Ovary (tissue), 7 donors: ENCODE measurements at regions not wholly inside any gene's neighbourhood (a gene's known extent, or its start where the extent isn't known, plus 50 kb on each side); places are given as distances from the start of the nearest gene placed in this dataset.

Source experiments
- DNase-seq, 5 donors: peaks; one replicate each; pipeline ENCODE4 v3.0.0-alpha.2; 2019 to 2020
- H3K27ac ChIP-seq, 2 donors: fragments of 200-600 bp; one replicate each; pipeline versions ENCODE4 v1.5.1 to v1.8.0; 2019 to 2022
- H3K27me3 ChIP-seq: fragments of 200-600 bp; one replicate; pipeline ENCODE4 v1.8.0; 2022
- H3K36me3 ChIP-seq: fragments of 200-600 bp; sonication (generic); one replicate; pipeline ENCODE4 v1.5.1; 2019
- H3K4me1 ChIP-seq: one replicate; pipeline ENCODE4 v1.8.1; 2013; ENCODE audit warnings: mild to moderate bottlenecking, moderate library complexity; ENCODE audit not compliant: insufficient read depth
- H3K4me3 ChIP-seq: fragments of 200-600 bp; sonication (generic); one replicate; pipeline ENCODE4 v1.5.1; 2017
- H3K9me3 ChIP-seq, 2 donors: fragments of 200-600 bp in 1 of 2; sonication (generic) in 1 of 2; one replicate each; pipeline versions ENCODE4 v1.5.1 to v1.8.1; 2013 to 2019; ENCODE audit warnings: mild to moderate bottlenecking in 1 of 2, moderate library complexity in 1 of 2
- EP300 ChIP-seq: sonication (generic); formaldehyde crosslinking; IDR thresholded peaks from one replicate; pipeline ENCODE4 v1.6.1; 2017; ENCODE audit warnings: antibody characterized with exemption
- POLR2A ChIP-seq: fragments of 450-650 bp; IDR thresholded peaks from one replicate; pipeline ENCODE4 v1.6.1; 2017; ENCODE audit warnings: antibody characterized with exemption, mild to moderate bottlenecking, moderate library complexity
- WGBS, 3 donors: extraction: QIAGEN DNeasy Blood & Tissue Kit in 1 of 3; methylation state at CpG; one replicate each; pipeline versions ENCODE4 v1.1.5 to v1.1.7; 2013 to 2017; 5-methylcytosine and 5-hydroxymethylcytosine counted together
- intact Hi-C, 4 donors: fragments of 100-400 bp; cut with DNase I; formaldehyde crosslinking; loops; one replicate each; pipeline versions ENCODE4 v1.11.0 to v1.15.1; 2022 to 2023
- TF ChIP-seq, protein P1 (sequence below), 3 donors: fragments of 450-650 bp in 2 of 3; fragments of 200-600 bp in 1 of 3; IDR thresholded peaks; one replicate each; pipeline versions ENCODE4 v1.5.1 to v1.8.0; 2016 to 2022; ENCODE audit warnings: antibody characterized with exemption in 3 of 3, mild to moderate bottlenecking in 1 of 3
- donor health status: DM: no; HTN: no; CAD: no; lungs with moderate emphysema.
- donor health status: DM: no; HTN: no; CAD: no.
- donor health status: Bipolar disorder and iron deficiency.
- donor health status: DM: no; HTN: no; CAD: no.
- donor health status: DM: yes; HTN: yes; CAD: no.

DNA sequence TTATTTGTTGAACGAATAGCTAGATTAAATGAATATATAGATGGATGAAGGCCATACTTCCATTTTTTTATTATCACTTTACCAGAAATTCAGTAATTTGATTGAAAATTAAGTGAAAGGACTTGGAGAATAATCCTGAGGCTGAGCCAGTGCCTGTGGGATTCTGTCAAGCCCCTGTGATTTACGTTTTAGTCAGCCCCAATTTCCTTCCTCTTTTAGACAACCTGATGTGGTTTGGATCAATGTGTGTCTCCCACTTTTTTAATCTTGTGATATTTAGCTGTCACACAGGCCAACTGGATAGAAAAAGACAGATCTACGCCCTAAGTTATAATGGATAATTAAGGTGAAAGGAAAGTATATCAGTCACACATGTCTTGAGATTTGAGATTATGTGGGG lies 188.8 kb downstream of the EDN1 start:
- Histone ChIP-seq H3K36me3 (no peaks in the 10 kb centered on the region), H3K27ac (no peak overlapping the region), H3K27me3 (no peaks in the 10 kb centered on the region), H3K4me3 (no peak overlapping the region), H3K9me3 (no peaks in the 10 kb centered on the region), H3K4me1 (no peaks in the 10 kb centered on the region)
- TF ChIP-seq, protein P1, sequence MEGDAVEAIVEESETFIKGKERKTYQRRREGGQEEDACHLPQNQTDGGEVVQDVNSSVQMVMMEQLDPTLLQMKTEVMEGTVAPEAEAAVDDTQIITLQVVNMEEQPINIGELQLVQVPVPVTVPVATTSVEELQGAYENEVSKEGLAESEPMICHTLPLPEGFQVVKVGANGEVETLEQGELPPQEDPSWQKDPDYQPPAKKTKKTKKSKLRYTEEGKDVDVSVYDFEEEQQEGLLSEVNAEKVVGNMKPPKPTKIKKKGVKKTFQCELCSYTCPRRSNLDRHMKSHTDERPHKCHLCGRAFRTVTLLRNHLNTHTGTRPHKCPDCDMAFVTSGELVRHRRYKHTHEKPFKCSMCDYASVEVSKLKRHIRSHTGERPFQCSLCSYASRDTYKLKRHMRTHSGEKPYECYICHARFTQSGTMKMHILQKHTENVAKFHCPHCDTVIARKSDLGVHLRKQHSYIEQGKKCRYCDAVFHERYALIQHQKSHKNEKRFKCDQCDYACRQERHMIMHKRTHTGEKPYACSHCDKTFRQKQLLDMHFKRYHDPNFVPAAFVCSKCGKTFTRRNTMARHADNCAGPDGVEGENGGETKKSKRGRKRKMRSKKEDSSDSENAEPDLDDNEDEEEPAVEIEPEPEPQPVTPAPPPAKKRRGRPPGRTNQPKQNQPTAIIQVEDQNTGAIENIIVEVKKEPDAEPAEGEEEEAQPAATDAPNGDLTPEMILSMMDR (IDR thresholded peaks at IDR 0.05) = no peak
- WGBS, 3 donors = 83 to 89% (median 86%) methylated on average over 3 of the region's 3 CpGs
- intact Hi-C loops = no loop called here
- DNase-seq = no peak

DNA sequence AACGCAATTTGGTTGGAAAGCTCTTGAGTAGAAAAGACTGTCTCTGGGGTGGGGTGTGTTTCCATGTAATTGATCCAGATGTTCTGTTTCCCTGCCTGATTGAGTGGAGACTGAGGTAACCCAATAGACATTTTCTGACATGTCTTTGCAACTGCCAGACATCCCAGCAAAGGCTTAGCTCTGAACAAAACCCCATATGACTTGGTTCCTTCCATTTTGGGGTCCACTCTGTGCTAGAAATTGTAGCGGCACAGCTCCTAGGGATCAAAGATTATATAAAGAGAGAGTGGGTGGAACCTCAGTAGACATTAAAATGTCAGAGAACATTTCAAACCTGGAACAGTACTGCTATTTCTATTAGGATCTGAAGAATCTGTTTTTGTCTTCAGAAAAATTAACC lies 189.3 kb downstream of the EDN1 start:
- no peaks in the 10 kb centered on the region for H3K9me3 ChIP-seq
- no peaks in the 10 kb centered on the region for H3K36me3 ChIP-seq
- no peak for DNase-seq
- TF ChIP-seq EP300 = no peak
- intact Hi-C loops = no loop called here
- no peak overlapping the region for H3K4me3 ChIP-seq
- H3K4me1 ChIP-seq = no peaks in the 10 kb centered on the region
- H3K27ac ChIP-seq = no peak overlapping the region
- 94 to 100% (median 96%) methylated on average over 2 of the region's 2 CpGs for WGBS, 3 donors
- no peaks in the 10 kb centered on the region for H3K27me3 ChIP-seq

DNA sequence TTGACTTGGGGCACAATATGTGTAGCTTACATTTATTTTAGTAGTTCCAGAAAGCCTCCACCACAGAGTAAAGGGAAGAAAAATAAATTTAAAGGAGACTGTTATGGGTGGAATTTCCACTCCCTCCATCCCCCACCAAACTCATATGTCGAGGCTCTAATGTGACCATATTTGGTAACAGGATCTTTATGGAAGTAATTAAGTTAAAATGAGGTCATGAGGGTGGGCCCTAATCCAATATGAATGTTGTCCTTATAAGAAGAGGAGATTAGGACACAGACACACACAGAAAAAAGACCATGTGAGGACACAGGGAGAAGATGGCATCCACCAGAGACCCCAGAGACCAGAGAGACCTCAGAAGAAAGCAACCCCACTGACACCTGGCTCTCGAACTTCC lies 189.7 kb downstream of the EDN1 start:
- no peaks in the 10 kb centered on the region for H3K36me3 ChIP-seq
- H3K27me3 ChIP-seq = no peaks in the 10 kb centered on the region
- no peak for DNase-seq
- H3K4me1 ChIP-seq = no peaks in the 10 kb centered on the region
- H3K9me3 ChIP-seq = no peaks in the 10 kb centered on the region
- WGBS, 3 donors = 65 to 80% (median 68%) methylated on average over 2 of the region's 2 CpGs
- TF ChIP-seq EP300 (no peak), POLR2A (no peak)
- TF ChIP-seq, protein P1 (IDR thresholded peaks at IDR 0.05) = no peak
- H3K4me3 ChIP-seq = no peak overlapping the region
- intact Hi-C loops = no loop called here
- no peak overlapping the region for H3K27ac ChIP-seq

DNA sequence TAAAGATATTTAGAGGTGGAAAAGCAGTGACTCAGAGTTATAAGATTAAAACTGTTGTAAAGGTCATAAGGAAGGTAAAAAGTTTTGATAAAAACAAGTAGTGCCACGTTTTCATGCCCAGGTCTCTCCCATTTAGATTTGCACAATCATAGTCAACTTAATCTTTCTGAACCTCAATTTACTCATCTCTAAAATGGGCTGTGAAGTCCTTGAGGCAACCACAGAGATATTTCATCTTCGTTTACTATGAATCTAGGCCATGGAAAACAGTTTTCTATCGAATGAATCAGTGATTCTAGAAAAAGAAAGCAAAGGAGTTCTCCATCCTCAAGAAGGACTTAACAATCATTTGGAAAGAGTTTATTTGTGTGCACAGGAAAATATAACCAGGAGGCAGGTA lies 190.2 kb downstream of the EDN1 start:
- DNase-seq = no peak
- WGBS, 3 donors = 78 to 84% (median 82%) methylated on average over 3 of the region's 3 CpGs
- Histone ChIP-seq H3K36me3 (no peaks in the 10 kb centered on the region), H3K9me3 (no peaks in the 10 kb centered on the region), H3K27me3 (no peaks in the 10 kb centered on the region), H3K4me1 (no peaks in the 10 kb centered on the region), H3K27ac (no peak overlapping the region), H3K4me3 (no peak overlapping the region)
- intact Hi-C loops = no loop called here
- TF ChIP-seq, protein P1 (IDR thresholded peaks at IDR 0.05) = no peak

DNA sequence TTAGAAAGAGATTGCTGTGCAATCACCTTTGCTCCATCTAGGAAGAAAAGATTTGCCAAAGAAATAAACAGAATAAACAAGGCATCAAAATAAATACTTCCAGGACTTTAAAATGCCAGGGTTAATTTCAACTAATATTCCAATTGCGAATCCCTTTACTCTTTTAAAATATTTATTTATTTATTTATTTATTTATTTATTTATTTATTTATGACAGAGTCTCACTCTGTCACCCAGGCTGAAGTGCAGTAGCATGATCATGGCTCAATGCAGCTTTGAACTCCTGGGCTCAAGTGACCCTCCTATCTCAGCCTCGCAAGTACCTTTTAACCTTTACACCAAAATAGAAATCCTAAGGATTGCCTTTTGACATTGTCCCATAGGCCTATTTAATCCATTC lies 191.1 kb downstream of the EDN1 start:
- no peaks in the 10 kb centered on the region for H3K36me3 ChIP-seq
- intact Hi-C loops = no loop called here
- H3K27ac ChIP-seq = no peak overlapping the region
- H3K4me1 ChIP-seq = no peaks in the 10 kb centered on the region
- TF ChIP-seq EP300 = no peak
- TF ChIP-seq, protein P1 (IDR thresholded peaks at IDR 0.05) = no peak
- no peak for TF ChIP-seq POLR2A
- WGBS, 3 donors = 91 to 97% (median 93%) methylated on average over 2 of the region's 2 CpGs
- no peak for DNase-seq
- H3K4me3 ChIP-seq = no peak overlapping the region
- H3K9me3 ChIP-seq = no peaks in the 10 kb centered on the region
- H3K27me3 ChIP-seq = no peaks in the 10 kb centered on the region
